ENCODE measurements at regions not wholly inside any gene's neighbourhood (a gene's known extent, or its start where the extent isn't known, plus 50 kb on each side); places are given as distances from the start of the nearest gene placed in this dataset.

- ATAC-seq (ENCODE audit: low read depth) (no peak), DNase-seq (no peak)
- Histone ChIP-seq H3K79me1 (ENCODE audit: low read depth in 1 of 2, low read length in 2 of 2) (no peaks in the 10 kb centered on the region), H4K20me1 (ENCODE audit: insufficient read depth, low read length) (no peaks in the 10 kb centered on the region), H3K36me3 (ENCODE audit: control insufficient read depth, insufficient read depth, low read length) (no peaks in the 10 kb centered on the region), H2BK20ac (ENCODE audit: low read depth, low read length) (no peak overlapping the region), H3K4me3 (ENCODE audit: insufficient read depth, low read depth, low read length) (no peak overlapping the region), H3K9me1 (ENCODE audit: insufficient read depth, low read length) (no peaks in the 10 kb centered on the region), H2BK120ac (ENCODE audit: low read depth, low read length) (no peak overlapping the region), H4K5ac (ENCODE audit: low read depth, low read length) (no peak overlapping the region), H3K4me2 (ENCODE audit: low read depth, low read length) (no peak overlapping the region), H3K27ac (ENCODE audit: insufficient read depth, low read length) (no peak overlapping the region), H3K27me3 (ENCODE audit: control insufficient read depth, insufficient read depth, low read length) (peaks cover 5% of the 10 kb centered on the region), H3K14ac (replicated peaks; ENCODE audit: low read depth, low read length) (no peak overlapping the region), H3K9me3 (ENCODE audit: control insufficient read depth, insufficient read depth, low read length) (no peaks in the 10 kb centered on the region), H3K23ac (ENCODE audit: low read depth, low read length) (no peak overlapping the region), H3K56ac (ENCODE audit: extremely low read depth, insufficient read depth, low read length) (no peak overlapping the region), H2AK9ac (replicated peaks; ENCODE audit: low read depth, low read length, poor library complexity) (no peak overlapping the region), H3K9ac (ENCODE audit: low read depth, low read length) (no peak overlapping the region), H2BK5ac (ENCODE audit: low read depth, low read length, poor library complexity, severe bottlenecking) (no peak overlapping the region), H2AK5ac (ENCODE audit: low read depth, low read length) (no peak overlapping the region), H3K4me1 (ENCODE audit: control insufficient read depth, insufficient read depth, low read length) (no peaks in the 10 kb centered on the region), H4K8ac (ENCODE audit: low read depth in 2 of 2, low read length in 2 of 2) (no peak overlapping the region), H3K4ac (ENCODE audit: low read depth, low read length) (no peak overlapping the region), H2AFZ (replicated peaks; ENCODE audit: low read length, poor library complexity) (no peak overlapping the region), H3K18ac (ENCODE audit: low read depth, low read length) (no peak overlapping the region), H2BK15ac (ENCODE audit: low read depth, low read length) (no peak overlapping the region), H4K91ac (ENCODE audit: insufficient read depth, low read depth, low read length) (no peak overlapping the region)
- no TSS peak for BruUV-seq (replicated peaks)
- intact Hi-C loops (cut with micrococcal nuclease) = no loop called here
- no CpG with 5 or more reads among the region's 5 CpGs for WGBS, 2 experiments (ENCODE audit: extremely low coverage in 2 of 2, insufficient read length in 1 of 2)
- in situ Hi-C loops (cut with MboI; ENCODE audit: low sequenced_read_pairs) = no loop called here
- TF ChIP-seq RCOR1 (IDR thresholded peaks at IDR 0.05; ENCODE audit: insufficient replicate concordance, low read length) (no peak), CEBPB (IDR thresholded peaks at IDR 0.05; ENCODE audit: low read depth, low read length) (no peak), MAZ (IDR thresholded peaks at IDR 0.05; ENCODE audit: borderline replicate concordance, low read depth, low read length) (no peak), ELK1 (IDR thresholded peaks at IDR 0.05; ENCODE audit: borderline replicate concordance, low read depth, low read length) (no peak), SMC3 (IDR thresholded peaks at IDR 0.05; ENCODE audit: low read depth, low read length) (no peak), NFE2L2 (IDR thresholded peaks at IDR 0.05; ENCODE audit: low read depth, low read length) (no peak), MXI1 (IDR thresholded peaks at IDR 0.05; ENCODE audit: borderline replicate concordance, low read depth, low read length) (no peak), CHD1 (IDR thresholded peaks at IDR 0.05; ENCODE audit: low read depth, low read length) (no peak), BHLHE40 (IDR thresholded peaks at IDR 0.05; ENCODE audit: low read depth, low read length) (no peak), POLR2A (IDR thresholded peaks at IDR 0.05; ENCODE audit: low read depth, low read length) (no peak)
- TF ChIP-seq, protein P1, sequence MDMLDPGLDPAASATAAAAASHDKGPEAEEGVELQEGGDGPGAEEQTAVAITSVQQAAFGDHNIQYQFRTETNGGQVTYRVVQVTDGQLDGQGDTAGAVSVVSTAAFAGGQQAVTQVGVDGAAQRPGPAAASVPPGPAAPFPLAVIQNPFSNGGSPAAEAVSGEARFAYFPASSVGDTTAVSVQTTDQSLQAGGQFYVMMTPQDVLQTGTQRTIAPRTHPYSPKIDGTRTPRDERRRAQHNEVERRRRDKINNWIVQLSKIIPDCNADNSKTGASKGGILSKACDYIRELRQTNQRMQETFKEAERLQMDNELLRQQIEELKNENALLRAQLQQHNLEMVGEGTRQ (IDR thresholded peaks at IDR 0.05; ENCODE audit: low read depth, low read length) = no peak
- dilution Hi-C loops (cut with HindIII; ENCODE audit: low sequenced_read_pairs, unreplicated experiment) = no loop called here
- POLR2A ChIA-PET (ENCODE audit: unreplicated experiment) = no interaction called here
- CTCF ChIA-PET = interaction anchor here (0.6 kb wide), 1 partner anchor 24 kb away, joined by 3 read pairs; no protein-coding TSS in a partner anchor
Observed at GRCh38 chr12:12003609-12004008, 67.1 kb upstream of the BCL2L14 start.

Data from IMR-90 (cell line).